ENCODE measurements at regions not wholly inside any gene's neighbourhood (a gene's known extent, or its start where the extent isn't known, plus 50 kb on each side); places are given as distances from the start of the nearest gene placed in this dataset.

GRCh38 chr7:109735881-109736280, 1166.2 kb downstream of the DNAJB9 start:
- Histone ChIP-seq H3K27me3 (ENCODE audit: control insufficient read depth, low read length) (no peaks in the 10 kb centered on the region), H3K4me2 (ENCODE audit: low read length) (no peak overlapping the region), H3K36me3 (ENCODE audit: control insufficient read depth, low read length) (no peaks in the 10 kb centered on the region), H3K4me3 (ENCODE audit: low read length) (no peak overlapping the region), H3K79me2 (ENCODE audit: control insufficient read depth, low read length) (no peaks in the 10 kb centered on the region), H3K4me1 (ENCODE audit: control insufficient read depth, low read length) (no peaks in the 10 kb centered on the region), H3F3A (ENCODE audit: control insufficient read depth, insufficient read depth) (no peaks in the 10 kb centered on the region), H3K9me2 (replicated peaks; ENCODE audit: control insufficient read depth, low read length) (no peaks in the 10 kb centered on the region), H3K9me3 (ENCODE audit: control insufficient read depth, insufficient read depth, low read length) (no peaks in the 10 kb centered on the region), H4K20me1 (ENCODE audit: control insufficient read depth, insufficient read depth, low read depth, low read length) (no peaks in the 10 kb centered on the region), H3K27ac (ENCODE audit: low read depth, low read length) (no peak overlapping the region)
- TF ChIP-seq EZH2phosphoT487 (IDR thresholded peaks at IDR 0.05; ENCODE audit: borderline replicate concordance, low read length): no peak
- no peak for TF ChIP-seq CTCF (IDR thresholded peaks at IDR 0.05; ENCODE audit: low read depth, low read length, poor library complexity, severe bottlenecking)

GRCh38 chr7:109745677-109746410, 1176.2 kb downstream of the DNAJB9 start:
- Histone ChIP-seq H3K4me2 (ENCODE audit: low read length) (no peak overlapping the region), H3K36me3 (ENCODE audit: control insufficient read depth, low read length) (no peaks in the 10 kb centered on the region), H4K20me1 (ENCODE audit: control insufficient read depth, insufficient read depth, low read depth, low read length) (no peaks in the 10 kb centered on the region), H3K4me3 (ENCODE audit: low read length) (no peak overlapping the region), H3K9me3 (ENCODE audit: control insufficient read depth, insufficient read depth, low read length) (no peaks in the 10 kb centered on the region; the same call in 1 of the 2 replicates), H3K27ac (ENCODE audit: low read depth, low read length) (no peak overlapping the region), H3K79me2 (ENCODE audit: control insufficient read depth, low read length) (no peaks in the 10 kb centered on the region), H3K9me2 (replicated peaks; ENCODE audit: control insufficient read depth, low read length) (no peaks in the 10 kb centered on the region), H3K4me1 (ENCODE audit: control insufficient read depth, low read length) (no peaks in the 10 kb centered on the region), H3K27me3 (ENCODE audit: control insufficient read depth, low read length) (no peaks in the 10 kb centered on the region), H3F3A (ENCODE audit: control insufficient read depth, insufficient read depth) (no peaks in the 10 kb centered on the region)
- TF ChIP-seq CTCF (IDR thresholded peaks at IDR 0.05; ENCODE audit: low read depth, low read length, poor library complexity, severe bottlenecking) (no peak), EZH2phosphoT487 (IDR thresholded peaks at IDR 0.05; ENCODE audit: borderline replicate concordance, low read length) (no peak)

- H3K27ac ChIP-seq (ENCODE audit: low read depth, low read length): no peak overlapping the region
- no peaks in the 10 kb centered on the region for H4K20me1 ChIP-seq (ENCODE audit: control insufficient read depth, insufficient read depth, low read depth, low read length)
- no peaks in the 10 kb centered on the region for H3K27me3 ChIP-seq (ENCODE audit: control insufficient read depth, low read length)
- H3K36me3 ChIP-seq (ENCODE audit: control insufficient read depth, low read length): no peaks in the 10 kb centered on the region
- TF ChIP-seq CTCF (IDR thresholded peaks at IDR 0.05; ENCODE audit: low read depth, low read length, poor library complexity, severe bottlenecking) (no peak), EZH2phosphoT487 (IDR thresholded peaks at IDR 0.05; ENCODE audit: borderline replicate concordance, low read length) (no peak)
- H3K79me2 ChIP-seq (ENCODE audit: control insufficient read depth, low read length): no peaks in the 10 kb centered on the region
- no peak overlapping the region for H3K4me3 ChIP-seq (ENCODE audit: low read length)
- no peak overlapping the region for H3K4me2 ChIP-seq (ENCODE audit: low read length)
- no peaks in the 10 kb centered on the region; the same call in 1 of the 2 replicates for H3K9me3 ChIP-seq (ENCODE audit: control insufficient read depth, insufficient read depth, low read length)
- H3K4me1 ChIP-seq (ENCODE audit: control insufficient read depth, low read length): no peaks in the 10 kb centered on the region
- H3K9me2 ChIP-seq (replicated peaks; ENCODE audit: control insufficient read depth, low read length): no peaks in the 10 kb centered on the region
- H3F3A ChIP-seq (ENCODE audit: control insufficient read depth, insufficient read depth): no peaks in the 10 kb centered on the region
Measured at GRCh38 chr7:109751241-109751640, 1181.6 kb downstream of the DNAJB9 start.
